Liver (tissue), 3 donors: ENCODE measurements at regions not wholly inside any gene's neighbourhood (a gene's known extent, or its start where the extent isn't known, plus 50 kb on each side); places are given as distances from the start of the nearest gene placed in this dataset.

Experiments used
- ATF3 ChIP-seq: IDR thresholded peaks from 2 replicates; pipeline ENCODE4 v1.6.1; 2016; ENCODE audit warnings: antibody characterized with exemption
- CTCF ChIP-seq: fragments of 150-350 bp; IDR thresholded peaks from 2 replicates; pipeline ENCODE4 v1.5.1; 2017; ENCODE audit warnings: improper control_type of control experiment, low read depth, low read length; ENCODE audit not compliant: missing input control
- EGR1 ChIP-seq, 2 donors: IDR thresholded peaks; 2 replicates each; pipeline ENCODE4 v1.6.1; 2016 to 2018; ENCODE audit warnings: antibody characterized with exemption in 2 of 2, low read depth in 2 of 2
- FOXA1 ChIP-seq: IDR thresholded peaks from 2 replicates; pipeline ENCODE4 v1.6.1; 2016; ENCODE audit warnings: antibody characterized with exemption
- HNF4A ChIP-seq, 2 donors: conservative IDR thresholded peaks; 2 replicates each; pipeline ENCODE4 v1.6.1; 2016; ENCODE audit warnings: antibody characterized with exemption in 2 of 2, mild to moderate bottlenecking in 2 of 2
- HNF4G ChIP-seq: IDR thresholded peaks from 2 replicates; pipeline ENCODE4 v1.6.1; 2016; ENCODE audit warnings: antibody characterized with exemption
- JUND ChIP-seq, 2 donors: IDR thresholded peaks; 2 replicates each; pipeline ENCODE4 v1.6.1; 2016; ENCODE audit warnings: antibody characterized with exemption in 2 of 2
- RAD21 ChIP-seq, 2 donors: IDR thresholded peaks; 2 replicates each; pipeline ENCODE4 v1.6.1; 2016; ENCODE audit warnings: antibody characterized with exemption in 2 of 2, mild to moderate bottlenecking in 2 of 2
- REST ChIP-seq: IDR thresholded peaks from 2 replicates; pipeline ENCODE4 v1.6.1; 2016; ENCODE audit warnings: antibody characterized with exemption, mild to moderate bottlenecking
- RXRA ChIP-seq, 2 donors: IDR thresholded peaks; 2 replicates each; pipeline ENCODE4 v1.6.1; 2017 to 2018; ENCODE audit warnings: antibody characterized with exemption in 2 of 2, mild to moderate bottlenecking in 1 of 2
- SP1 ChIP-seq: IDR thresholded peaks from 2 replicates; pipeline ENCODE4 v1.6.1; 2018; ENCODE audit warnings: antibody characterized with exemption, mild to moderate bottlenecking
- TAF1 ChIP-seq: conservative IDR thresholded peaks from 2 replicates; pipeline ENCODE4 v1.6.1; 2016; ENCODE audit warnings: antibody characterized with exemption, mild to moderate bottlenecking
- YY1 ChIP-seq: IDR thresholded peaks from 2 replicates; pipeline ENCODE4 v1.6.1; 2016; ENCODE audit warnings: antibody characterized with exemption, mild to moderate bottlenecking
- ZBTB33 ChIP-seq: IDR thresholded peaks from 2 replicates; pipeline ENCODE4 v1.6.1; 2016; ENCODE audit warnings: antibody characterized with exemption
- donor health status: healthy.
- donor health status: healthy.

- no peak for TF ChIP-seq HNF4G
- TF ChIP-seq CTCF, result no peak
- no peak for TF ChIP-seq REST
- TF ChIP-seq TAF1, result no peak
- TF ChIP-seq SP1, result no peak
- no peak for TF ChIP-seq RAD21 (IDR thresholded peaks at IDR 0.05)
- TF ChIP-seq YY1, result no peak
- TF ChIP-seq HNF4A (conservative IDR thresholded peaks at IDR 0.05), result no peak
- TF ChIP-seq EGR1 (IDR thresholded peaks at IDR 0.05; ENCODE audit: low read depth in 2 of 2), result no peak
- TF ChIP-seq FOXA1, result no peak
- no peak for TF ChIP-seq ZBTB33
- TF ChIP-seq ATF3, result no peak
- TF ChIP-seq JUND (IDR thresholded peaks at IDR 0.05), result no peak
- no peak for TF ChIP-seq RXRA (IDR thresholded peaks at IDR 0.05)
Measured at GRCh38 chr12:38556647-38557046, 240.1 kb downstream of the ALG10B start.
